K562 (cell line): ENCODE measurements at regions not wholly inside any gene's neighbourhood (a gene's known extent, or its start where the extent isn't known, plus 50 kb on each side); places are given as distances from the start of the nearest gene placed in this dataset.

Experiments
- ATAC-seq: fragments of 200-7000 bp; cut with Tn5 transposase; 3 replicates; pipeline ENCODE4 v1.9.1; 2020; ENCODE audit warnings: moderate library complexity
- BruUV-seq: library from RNA; stranded (reverse); fragments of 400-500 nt; replicated peaks from 2 replicates; lab custom pipeline; 2021; lab: Mats Ljungman, UMichigan
- CTCF ChIA-PET: fragments of 300-600 bp; formaldehyde crosslinking; extraction: SDS; loops from one replicate; lab custom pipeline; 2021; ENCODE audit warnings: low intra/inter-chr PET ratio; lab: Yijun Ruan, JAX
- POLR2A ChIA-PET: fragments of 300-600, 350-650 bp; sonication (Branson Sonifier 250); formaldehyde crosslinking; extraction: SDS; loops from one replicate; lab custom pipeline; 2021; ENCODE audit warnings: antibody characterized with exemption, inconsistent platforms; lab: Yijun Ruan, JAX
- DNase-seq, 4 experiments: peaks; one replicate each; pipeline versions ENCODE4 v3.0.0 to v3.0.0-alpha.2; 2011 to 2018; ENCODE audit warnings: low spot score in 3 of 4, mixed read lengths in 3 of 4; ENCODE audit errors: extremely low read depth in 1 of 4
- FAIRE-seq: peaks from 2 replicates; lab custom pipeline; 2011; peaks lifted over from hg19 to GRCh38; lab: Jason Lieb, UNC
- H2AFZ ChIP-seq: 2 replicates; pipeline ENCODE4 v1.6.0; 2011; ENCODE audit warnings: low read depth, low read length, control low read depth, inconsistent platforms
- H3K27ac ChIP-seq: fragments of 200-600 bp; 3 replicates; pipeline ENCODE4 v1.8.0; 2011; ENCODE audit warnings: low read depth, mild to moderate bottlenecking, control low read depth, inconsistent platforms, low read length, moderate library complexity, mixed read lengths; ENCODE audit errors: extremely low read depth
- H3K27me3 ChIP-seq, 2 experiments: fragments of 300-600 bp in 1 of 2; 2 replicates in 1 of 2; 3 replicates in 1 of 2; pipeline versions ENCODE4 v1.6.0 to v1.8.0; 2011; ENCODE audit warnings: inconsistent platforms in 2 of 2, low read length in 2 of 2, mild to moderate bottlenecking in 1 of 2, mixed read lengths in 1 of 2, moderate library complexity in 1 of 2; ENCODE audit not compliant: control insufficient read depth in 2 of 2, insufficient read depth in 2 of 2
- H3K36me3 ChIP-seq: fragments of 300-600 bp; 3 replicates; pipeline ENCODE4 v1.8.0; 2011; ENCODE audit warnings: mild to moderate bottlenecking, low read length, inconsistent platforms; ENCODE audit not compliant: control insufficient read depth, insufficient read depth
- H3K4me1 ChIP-seq, 2 experiments: fragments of 200-600 bp in 1 of 2; replicated peaks in 1 of 2; 2 replicates in 1 of 2; 3 replicates in 1 of 2; pipeline versions ENCODE4 v1.5.1 to v1.8.0; 2011; ENCODE audit warnings: inconsistent platforms in 2 of 2, low read length in 2 of 2, mild to moderate bottlenecking in 1 of 2, mixed read lengths in 1 of 2, moderate library complexity in 1 of 2; ENCODE audit not compliant: control insufficient read depth in 2 of 2, insufficient read depth in 2 of 2
- H3K4me2 ChIP-seq: 2 replicates; pipeline ENCODE4 v1.6.1; 2011; ENCODE audit warnings: low read length, control low read depth, inconsistent platforms, mixed read lengths; ENCODE audit not compliant: insufficient read depth
- H3K4me3 ChIP-seq: fragments of 200-600 bp; sonication (generic), shearing (Covaris generic); 2 replicates; pipeline ENCODE4 v1.5.1; 2016; ENCODE audit warnings: control low read depth, inconsistent platforms
- H3K79me2 ChIP-seq: fragments of 200-600 bp; 3 replicates; pipeline ENCODE4 v1.8.0; 2011; ENCODE audit warnings: low read length, inconsistent platforms; ENCODE audit not compliant: control insufficient read depth, insufficient read depth
- H3K9ac ChIP-seq, 2 experiments: 2 replicates each; pipeline versions ENCODE4 v1.6.0 to v1.6.1; 2011; ENCODE audit warnings: low read depth in 2 of 2, low read length in 2 of 2, control low read depth in 1 of 2, inconsistent platforms in 1 of 2, mild to moderate bottlenecking in 1 of 2, mixed read lengths in 1 of 2; ENCODE audit not compliant: insufficient read depth in 1 of 2
- H3K9me1 ChIP-seq: one replicate; pipeline ENCODE4 v1.6.0; 2011; ENCODE audit warnings: inconsistent platforms, mild to moderate bottlenecking, low read length, moderate library complexity; ENCODE audit not compliant: control insufficient read depth, insufficient read depth
- H3K9me3 ChIP-seq: replicated peaks from 2 replicates; pipeline ENCODE4 v1.5.1; 2011; ENCODE audit warnings: low read depth, low read length, inconsistent platforms; ENCODE audit not compliant: control insufficient read depth, insufficient read depth
- H4K20me1 ChIP-seq: replicated peaks from 2 replicates; pipeline ENCODE4 v1.6.1; 2011; ENCODE audit warnings: low read length, inconsistent platforms, mixed read lengths; ENCODE audit not compliant: control insufficient read depth, insufficient read depth
- CEBPG ChIP-seq, 3 experiments: fragments of 200-800 bp in 1 of 3; sonication (Bioruptor generic) in 1 of 3; sonication (generic) in 1 of 3; formaldehyde crosslinking in 1 of 3; IDR thresholded peaks in 2 of 3; conservative IDR thresholded peaks in 1 of 3; 2 replicates each; pipeline versions ENCODE4 v1.6.1 to v1.8.0; 2016 to 2022; ENCODE audit warnings: missing compliant biosample characterization in 2 of 3, missing genetic modification characterization in 2 of 3, mild to moderate bottlenecking in 1 of 3, missing genetic modification reagents in 1 of 3
- GTF2F1 ChIP-seq: IDR thresholded peaks from 2 replicates; pipeline ENCODE4 v1.6.1; 2011; ENCODE audit warnings: low read depth, low read length, improper control_type of control experiment
- HLTF ChIP-seq: fragments of 450-650 bp; IDR thresholded peaks from 2 replicates; pipeline ENCODE4 v1.6.1; 2016
- LEF1 ChIP-seq: fragments of 450-650 bp; IDR thresholded peaks from 2 replicates; pipeline ENCODE4 v1.6.1; 2016; ENCODE audit warnings: mild to moderate bottlenecking
- PCBP1 ChIP-seq: fragments of 200-400 bp; formaldehyde crosslinking; IDR thresholded peaks from 2 replicates; pipeline ENCODE4 v1.6.1; 2018; ENCODE audit warnings: mild to moderate bottlenecking, low read depth, low read length; ENCODE audit not compliant: poor library complexity, severe bottlenecking
- SIX5 ChIP-seq, 2 experiments: IDR thresholded peaks; 2 replicates each; pipeline ENCODE4 v1.6.1; 2011; ENCODE audit warnings: low read length in 2 of 2, borderline replicate concordance in 1 of 2, low read depth in 1 of 2, mild to moderate bottlenecking in 1 of 2, moderate library complexity in 1 of 2; ENCODE audit not compliant: insufficient read depth in 1 of 2
- SMAD1 ChIP-seq: fragments of 150-350 bp; IDR thresholded peaks from 2 replicates; pipeline ENCODE4 v1.6.1; 2014; ENCODE audit warnings: low read length, low read depth; ENCODE audit not compliant: partially characterized antibody
- ZNF589 ChIP-seq: fragments of 200-800 bp; sonication (Bioruptor generic); IDR thresholded peaks from 2 replicates; pipeline ENCODE4 v1.6.1; 2016; ENCODE audit warnings: low read depth, missing genetic modification characterization, missing compliant biosample characterization
- ZNF785 ChIP-seq: fragments of 250-450 bp; sonication (Bioruptor Pico); IDR thresholded peaks from 2 replicates; pipeline ENCODE4 v1.4.0; 2020; ENCODE audit warnings: mild to moderate bottlenecking
- WGBS: fragments of 100-300 bp; shearing (Covaris generic); methylation state at CpG from one replicate; pipeline ENCODE4 v1.1.6; 2016; ENCODE audit warnings: low coverage, mixed read lengths; ENCODE audit not compliant: insufficient coverage; ENCODE audit errors: missing lambda C conversion rate; 5-methylcytosine and 5-hydroxymethylcytosine counted together
- in situ Hi-C: fragments of 300-500 bp; cut with MboI; formaldehyde crosslinking; loops from 4 replicates; pipeline ENCODE4 v1.15.0; 2018; ENCODE audit warnings: inconsistent platforms, mixed read lengths
- intact Hi-C: fragments of 100-400 bp; cut with micrococcal nuclease; formaldehyde crosslinking; loops from 2 replicates; pipeline ENCODE4 v1.14.2; 2022
- TF ChIP-seq, protein P1 (sequence below): fragments of 250-450 bp; sonication (Bioruptor Pico); IDR thresholded peaks from 2 replicates; pipeline ENCODE4 v1.8.0; 2021; ENCODE audit warnings: borderline replicate concordance, mild to moderate bottlenecking, moderate library complexity; ENCODE audit not compliant: poor library complexity, severe bottlenecking
- TF ChIP-seq, protein P2 (sequence below): fragments of 450-650 bp; IDR thresholded peaks from 2 replicates; pipeline ENCODE4 v1.6.1; 2016; ENCODE audit warnings: borderline replicate concordance
- TF ChIP-seq, protein P3 (sequence below), 2 experiments: fragments of 450-650 bp in 1 of 2; sonication (generic) in 1 of 2; formaldehyde crosslinking; conservative IDR thresholded peaks; 2 replicates each; pipeline versions ENCODE4 v1.4.0 to v1.8.1; 2020 to 2022; ENCODE audit warnings: mild to moderate bottlenecking in 1 of 2, missing genetic modification reagents in 1 of 2
- TF ChIP-seq, protein P4 (sequence below): fragments of 200-800 bp; sonication (Bioruptor generic); IDR thresholded peaks from 2 replicates; pipeline ENCODE4 v1.6.1; 2017; ENCODE audit warnings: missing genetic modification characterization, missing compliant biosample characterization
- TF ChIP-seq, protein P5 (sequence below): IDR thresholded peaks from 2 replicates; pipeline ENCODE4 v1.6.1; 2016; ENCODE audit warnings: missing genetic modification characterization, missing compliant biosample characterization

DNA sequence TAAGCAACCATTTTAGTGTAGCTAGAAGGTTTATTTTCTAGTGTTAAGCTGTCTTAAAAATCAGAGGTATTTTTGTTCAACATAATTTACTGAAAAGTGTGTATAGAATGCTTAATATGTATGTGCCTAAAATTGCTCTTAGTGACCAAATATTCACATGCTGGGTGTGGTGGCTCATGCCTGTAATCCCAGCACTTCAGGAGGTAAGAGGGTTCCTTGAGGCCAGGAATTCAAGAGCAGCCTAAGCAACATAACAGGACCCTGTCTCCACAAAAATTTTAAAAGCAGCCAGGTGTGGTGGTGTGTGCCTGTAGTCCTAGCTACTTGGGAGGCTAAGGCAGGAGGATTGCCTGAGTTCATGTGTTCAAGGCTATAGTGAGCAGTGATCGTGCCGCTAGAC is 120.9 kb upstream of the FRY start:
- ATAC-seq (no peak), DNase-seq (no peak), FAIRE-seq (no peak)
- in situ Hi-C loops (loop anchor here (25.0 kb wide), 1 partner anchor 402 kb away; the partner anchor contains the start of genes BRCA2 and ZAR1L), intact Hi-C loops (loop anchor here (2.0 to 5.0 kb wide), 2 partner anchors 398 to 672 kb away; no protein-coding TSS in a partner anchor)
- H3K9ac ChIP-seq: no peak overlapping the region
- CTCF ChIA-PET: interaction anchor here (1.4 kb wide), 1 partner anchor 400 kb away, joined by 9 read pairs; no protein-coding TSS in a partner anchor
- TF ChIP-seq HLTF (no peak), GTF2F1 (no peak), ZNF589 (CRISPR knock-in tag) (no peak), ZNF785 (CRISPR knock-in tag) (no peak), SIX5 (IDR thresholded peaks at IDR 0.05; ENCODE audit: borderline replicate concordance in 1 of 2, insufficient read depth in 1 of 2, low read depth in 1 of 2, low read length in 2 of 2) (no peak), LEF1 (no peak), SMAD1 (no peak), CEBPG (CRISPR knock-in tag; IDR thresholded peaks at IDR 0.05) (no peak), CEBPG (tag; conservative IDR thresholded peaks at IDR 0.05 in 1 of 2, IDR thresholded peaks at IDR 0.05 in 1 of 2) (no peak), PCBP1 (no peak)
- TF ChIP-seq, protein P1, sequence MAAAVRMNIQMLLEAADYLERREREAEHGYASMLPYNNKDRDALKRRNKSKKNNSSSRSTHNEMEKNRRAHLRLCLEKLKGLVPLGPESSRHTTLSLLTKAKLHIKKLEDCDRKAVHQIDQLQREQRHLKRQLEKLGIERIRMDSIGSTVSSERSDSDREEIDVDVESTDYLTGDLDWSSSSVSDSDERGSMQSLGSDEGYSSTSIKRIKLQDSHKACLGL (CRISPR knock-in tag): no peak
- TF ChIP-seq, protein P2, sequence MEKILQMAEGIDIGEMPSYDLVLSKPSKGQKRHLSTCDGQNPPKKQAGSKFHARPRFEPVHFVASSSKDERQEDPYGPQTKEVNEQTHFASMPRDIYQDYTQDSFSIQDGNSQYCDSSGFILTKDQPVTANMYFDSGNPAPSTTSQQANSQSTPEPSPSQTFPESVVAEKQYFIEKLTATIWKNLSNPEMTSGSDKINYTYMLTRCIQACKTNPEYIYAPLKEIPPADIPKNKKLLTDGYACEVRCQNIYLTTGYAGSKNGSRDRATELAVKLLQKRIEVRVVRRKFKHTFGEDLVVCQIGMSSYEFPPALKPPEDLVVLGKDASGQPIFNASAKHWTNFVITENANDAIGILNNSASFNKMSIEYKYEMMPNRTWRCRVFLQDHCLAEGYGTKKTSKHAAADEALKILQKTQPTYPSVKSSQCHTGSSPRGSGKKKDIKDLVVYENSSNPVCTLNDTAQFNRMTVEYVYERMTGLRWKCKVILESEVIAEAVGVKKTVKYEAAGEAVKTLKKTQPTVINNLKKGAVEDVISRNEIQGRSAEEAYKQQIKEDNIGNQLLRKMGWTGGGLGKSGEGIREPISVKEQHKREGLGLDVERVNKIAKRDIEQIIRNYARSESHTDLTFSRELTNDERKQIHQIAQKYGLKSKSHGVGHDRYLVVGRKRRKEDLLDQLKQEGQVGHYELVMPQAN: no peak
- TF ChIP-seq, protein P3, sequence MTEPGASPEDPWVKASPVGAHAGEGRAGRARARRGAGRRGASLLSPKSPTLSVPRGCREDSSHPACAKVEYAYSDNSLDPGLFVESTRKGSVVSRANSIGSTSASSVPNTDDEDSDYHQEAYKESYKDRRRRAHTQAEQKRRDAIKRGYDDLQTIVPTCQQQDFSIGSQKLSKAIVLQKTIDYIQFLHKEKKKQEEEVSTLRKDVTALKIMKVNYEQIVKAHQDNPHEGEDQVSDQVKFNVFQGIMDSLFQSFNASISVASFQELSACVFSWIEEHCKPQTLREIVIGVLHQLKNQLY (CRISPR knock-in tag; conservative IDR thresholded peaks at IDR 0.05): no peak
- TF ChIP-seq, protein P4, sequence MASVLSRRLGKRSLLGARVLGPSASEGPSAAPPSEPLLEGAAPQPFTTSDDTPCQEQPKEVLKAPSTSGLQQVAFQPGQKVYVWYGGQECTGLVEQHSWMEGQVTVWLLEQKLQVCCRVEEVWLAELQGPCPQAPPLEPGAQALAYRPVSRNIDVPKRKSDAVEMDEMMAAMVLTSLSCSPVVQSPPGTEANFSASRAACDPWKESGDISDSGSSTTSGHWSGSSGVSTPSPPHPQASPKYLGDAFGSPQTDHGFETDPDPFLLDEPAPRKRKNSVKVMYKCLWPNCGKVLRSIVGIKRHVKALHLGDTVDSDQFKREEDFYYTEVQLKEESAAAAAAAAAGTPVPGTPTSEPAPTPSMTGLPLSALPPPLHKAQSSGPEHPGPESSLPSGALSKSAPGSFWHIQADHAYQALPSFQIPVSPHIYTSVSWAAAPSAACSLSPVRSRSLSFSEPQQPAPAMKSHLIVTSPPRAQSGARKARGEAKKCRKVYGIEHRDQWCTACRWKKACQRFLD (CRISPR knock-in tag): no peak
- TF ChIP-seq, protein P5, sequence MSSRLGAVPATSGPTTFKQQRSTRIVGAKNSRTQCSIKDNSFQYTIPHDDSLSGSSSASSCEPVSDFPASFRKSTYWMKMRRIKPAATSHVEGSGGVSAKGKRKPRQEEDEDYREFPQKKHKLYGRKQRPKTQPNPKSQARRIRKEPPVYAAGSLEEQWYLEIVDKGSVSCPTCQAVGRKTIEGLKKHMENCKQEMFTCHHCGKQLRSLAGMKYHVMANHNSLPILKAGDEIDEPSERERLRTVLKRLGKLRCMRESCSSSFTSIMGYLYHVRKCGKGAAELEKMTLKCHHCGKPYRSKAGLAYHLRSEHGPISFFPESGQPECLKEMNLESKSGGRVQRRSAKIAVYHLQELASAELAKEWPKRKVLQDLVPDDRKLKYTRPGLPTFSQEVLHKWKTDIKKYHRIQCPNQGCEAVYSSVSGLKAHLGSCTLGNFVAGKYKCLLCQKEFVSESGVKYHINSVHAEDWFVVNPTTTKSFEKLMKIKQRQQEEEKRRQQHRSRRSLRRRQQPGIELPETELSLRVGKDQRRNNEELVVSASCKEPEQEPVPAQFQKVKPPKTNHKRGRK (tag): no peak
- H3K4me3 ChIP-seq: no peak overlapping the region
- no peaks in the 10 kb centered on the region for H3K9me1 ChIP-seq
- no peaks in the 10 kb centered on the region for H3K36me3 ChIP-seq
- no peaks in the 10 kb centered on the region; a peak in 1 of 5 replicates for H3K27me3 ChIP-seq
- H3K4me2 ChIP-seq: no peak overlapping the region
- H3K4me1 ChIP-seq: no peaks in the 10 kb centered on the region; a peak in 1 of 5 replicates
- POLR2A ChIA-PET: no interaction called here
- H2AFZ ChIP-seq: no peak overlapping the region
- H3K9me3 ChIP-seq: no peaks in the 10 kb centered on the region
- H3K79me2 ChIP-seq: no peaks in the 10 kb centered on the region
- no TSS peak for BruUV-seq
- H3K27ac ChIP-seq: no peak overlapping the region
- no peaks in the 10 kb centered on the region for H4K20me1 ChIP-seq
- WGBS: no CpG with 5 or more reads among the region's 2 CpGs
